Iris pigment epithelial cell (primary cell): ENCODE measurements at regions not wholly inside any gene's neighbourhood (a gene's known extent, or its start where the extent isn't known, plus 50 kb on each side); places are given as distances from the start of the nearest gene placed in this dataset.

ENCODE experiments used
- DNase-seq: peaks from one replicate; pipeline ENCODE4 v3.0.0-alpha.2; 2011; ENCODE audit warnings: low read depth

GRCh38 chr11:70796648-70797227 is 398.4 kb downstream of the CTTN start:
- no peak for DNase-seq

GRCh38 chr11:70798296-70798695 is 400.0 kb downstream of the CTTN start:
- no peak for DNase-seq

- peak; percentile 12 for DNase-seq
Measured at GRCh38 chr11:70799386-70799785, 401.1 kb downstream of the CTTN start.

GRCh38 chr11:70802185-70802584 is 403.9 kb downstream of the CTTN start:
- DNase-seq: no peak

- DNase-seq: no peak
Measured at GRCh38 chr11:70804139-70804837, 406.0 kb downstream of the CTTN start.

- no peak for DNase-seq
Measured at GRCh38 chr11:70805243-70805642, 406.9 kb downstream of the CTTN start.

- DNase-seq: no peak
Measured at GRCh38 chr11:70805971-70806370, 407.6 kb downstream of the CTTN start.

GRCh38 chr11:70806461-70807194 is 408.3 kb downstream of the CTTN start:
- no peak for DNase-seq

- no peak for DNase-seq
Measured at GRCh38 chr11:70807195-70807543, 408.8 kb downstream of the CTTN start.

- no peak for DNase-seq
Measured at GRCh38 chr11:70808686-70809375, 410.5 kb downstream of the CTTN start.

GRCh38 chr11:70810133-70810532 is 411.8 kb downstream of the CTTN start:
- DNase-seq: no peak

GRCh38 chr11:70810681-70811080 is 412.4 kb downstream of the CTTN start:
- no peak for DNase-seq

GRCh38 chr11:70811483-70811882 is 413.2 kb downstream of the CTTN start:
- DNase-seq: no peak

GRCh38 chr11:70811915-70812314 is 413.6 kb downstream of the CTTN start:
- DNase-seq: no peak

GRCh38 chr11:70812472-70812871 is 414.1 kb downstream of the CTTN start:
- DNase-seq: no peak

GRCh38 chr11:70813651-70814050 is 415.3 kb downstream of the CTTN start:
- DNase-seq: no peak

- no peak for DNase-seq
Measured at GRCh38 chr11:70815485-70815832, 417.1 kb downstream of the CTTN start.

- no peak for DNase-seq
Measured at GRCh38 chr11:70816156-70816678, 417.9 kb downstream of the CTTN start.

GRCh38 chr11:70818351-70818750 is 420.0 kb downstream of the CTTN start:
- no peak for DNase-seq

- DNase-seq: no peak
Measured at GRCh38 chr11:70819022-70819421, 420.7 kb downstream of the CTTN start.

- DNase-seq: no peak
Measured at GRCh38 chr11:70820311-70820710, 422.0 kb downstream of the CTTN start.

- DNase-seq: no peak
Measured at GRCh38 chr11:70820712-70821111, 422.4 kb downstream of the CTTN start.

- no peak for DNase-seq
Measured at GRCh38 chr11:70823771-70824170, 425.4 kb downstream of the CTTN start.
